ENCODE measurements at regions not wholly inside any gene's neighbourhood (a gene's known extent, or its start where the extent isn't known, plus 50 kb on each side); places are given as distances from the start of the nearest gene placed in this dataset.

DNA sequence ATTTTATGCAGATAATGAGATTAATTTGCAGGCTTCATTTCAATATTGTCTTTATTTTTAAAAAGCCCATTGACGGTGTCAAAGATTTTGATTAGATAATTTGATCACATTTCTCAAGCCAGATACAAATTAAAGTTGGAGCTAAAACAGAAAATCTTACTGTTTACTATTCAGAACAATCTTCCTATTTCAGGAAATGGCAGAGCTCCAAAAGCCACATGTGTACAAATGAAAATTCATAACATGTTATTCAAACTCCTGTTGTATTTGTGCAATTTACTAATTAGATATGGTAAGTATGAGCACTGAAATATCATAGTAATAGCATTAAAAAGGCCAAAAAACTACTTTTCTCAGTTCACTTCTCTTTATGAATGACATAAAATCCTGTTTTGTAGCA is 682.9 kb downstream of the KCNJ3 start:
- TF ChIP-seq, protein P1, sequence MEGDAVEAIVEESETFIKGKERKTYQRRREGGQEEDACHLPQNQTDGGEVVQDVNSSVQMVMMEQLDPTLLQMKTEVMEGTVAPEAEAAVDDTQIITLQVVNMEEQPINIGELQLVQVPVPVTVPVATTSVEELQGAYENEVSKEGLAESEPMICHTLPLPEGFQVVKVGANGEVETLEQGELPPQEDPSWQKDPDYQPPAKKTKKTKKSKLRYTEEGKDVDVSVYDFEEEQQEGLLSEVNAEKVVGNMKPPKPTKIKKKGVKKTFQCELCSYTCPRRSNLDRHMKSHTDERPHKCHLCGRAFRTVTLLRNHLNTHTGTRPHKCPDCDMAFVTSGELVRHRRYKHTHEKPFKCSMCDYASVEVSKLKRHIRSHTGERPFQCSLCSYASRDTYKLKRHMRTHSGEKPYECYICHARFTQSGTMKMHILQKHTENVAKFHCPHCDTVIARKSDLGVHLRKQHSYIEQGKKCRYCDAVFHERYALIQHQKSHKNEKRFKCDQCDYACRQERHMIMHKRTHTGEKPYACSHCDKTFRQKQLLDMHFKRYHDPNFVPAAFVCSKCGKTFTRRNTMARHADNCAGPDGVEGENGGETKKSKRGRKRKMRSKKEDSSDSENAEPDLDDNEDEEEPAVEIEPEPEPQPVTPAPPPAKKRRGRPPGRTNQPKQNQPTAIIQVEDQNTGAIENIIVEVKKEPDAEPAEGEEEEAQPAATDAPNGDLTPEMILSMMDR (IDR thresholded peaks at IDR 0.05), result no peak
- no peak for TF ChIP-seq POLR2AphosphoS5 (IDR thresholded peaks at IDR 0.05; ENCODE audit: insufficient read depth in 1 of 2, low read depth in 1 of 2)
- TF ChIP-seq POLR2A (IDR thresholded peaks at IDR 0.05), result no peak
